HG03565 (cell line): ENCODE measurements at regions not wholly inside any gene's neighbourhood (a gene's known extent, or its start where the extent isn't known, plus 50 kb on each side); places are given as distances from the start of the nearest gene placed in this dataset.

Experiments
- ATAC-seq: cut with Tn5 transposase; IDR thresholded peaks from one replicate; pipeline ENCODE4 v1.9.1; 2021; ENCODE audit warnings: mild to moderate bottlenecking, moderate library complexity; ENCODE audit not compliant: unreplicated experiment

GRCh38 chr14:99094901-99095300 is 177.1 kb downstream of the BCL11B start:
- ATAC-seq, result no peak

- no peak for ATAC-seq
Measured at GRCh38 chr14:99095369-99095768, 176.6 kb downstream of the BCL11B start.

DNA sequence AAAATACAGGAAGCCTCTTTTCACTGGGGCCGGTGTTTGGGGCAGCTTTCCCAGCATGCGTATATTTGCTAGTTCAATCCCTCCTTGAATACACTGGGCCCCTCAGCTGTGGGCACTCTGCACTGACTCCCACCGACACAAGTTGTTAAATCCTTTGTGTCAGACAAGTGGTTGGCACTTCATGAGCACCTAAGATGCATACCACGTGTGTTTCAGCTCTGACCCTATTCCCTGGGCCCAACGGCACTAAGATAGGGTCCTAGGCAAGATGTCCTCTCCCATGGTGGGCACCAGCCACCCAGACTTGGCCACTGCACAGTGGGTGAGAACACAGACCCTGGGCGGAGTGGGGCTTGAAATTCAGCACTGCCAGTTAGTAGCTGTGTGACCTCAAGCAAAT is 173.8 kb downstream of the BCL11B start:
- ATAC-seq, result no peak

- ATAC-seq, result no peak
Measured at GRCh38 chr14:99099051-99099787, 172.8 kb downstream of the BCL11B start.

DNA sequence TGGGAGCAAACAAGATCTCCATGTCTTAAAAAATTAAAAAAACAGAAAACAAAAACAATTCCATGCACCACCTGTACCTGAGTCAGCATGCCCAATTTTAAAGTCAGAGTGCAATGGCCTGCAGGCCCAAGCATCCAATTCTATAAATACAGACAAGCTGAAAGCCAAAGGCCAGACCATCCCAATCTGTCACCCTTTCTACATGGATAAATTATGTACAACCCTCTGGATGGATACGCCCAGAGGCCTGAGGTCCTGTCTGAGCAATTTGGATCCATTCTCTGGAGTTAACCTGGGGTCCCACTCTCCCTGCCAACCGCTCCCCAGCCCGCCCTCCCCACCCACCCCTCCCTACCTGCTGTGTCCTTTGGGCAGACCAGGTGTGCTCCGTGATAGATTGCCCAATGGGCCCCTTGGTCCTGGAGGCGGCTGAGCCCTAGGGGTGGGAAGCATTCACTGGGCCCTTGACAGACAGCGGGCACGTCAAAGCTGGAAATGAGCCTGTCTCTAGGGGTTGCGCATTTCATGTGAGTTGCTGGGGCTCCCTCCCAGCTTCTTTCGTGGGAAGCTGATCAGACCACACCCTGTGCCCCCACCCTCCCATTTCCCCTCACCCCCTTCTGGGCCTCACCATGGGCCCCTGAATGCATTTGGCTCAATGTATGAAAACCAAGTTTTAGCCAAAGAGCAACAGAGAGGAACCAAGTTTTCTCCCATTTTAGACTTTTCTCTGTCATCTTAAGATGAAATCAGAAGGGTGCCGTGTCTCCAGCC is 171.3 kb downstream of the BCL11B start:
- no peak for ATAC-seq

GRCh38 chr14:99101855-99102461 is 170.0 kb downstream of the BCL11B start:
- no peak for ATAC-seq

DNA sequence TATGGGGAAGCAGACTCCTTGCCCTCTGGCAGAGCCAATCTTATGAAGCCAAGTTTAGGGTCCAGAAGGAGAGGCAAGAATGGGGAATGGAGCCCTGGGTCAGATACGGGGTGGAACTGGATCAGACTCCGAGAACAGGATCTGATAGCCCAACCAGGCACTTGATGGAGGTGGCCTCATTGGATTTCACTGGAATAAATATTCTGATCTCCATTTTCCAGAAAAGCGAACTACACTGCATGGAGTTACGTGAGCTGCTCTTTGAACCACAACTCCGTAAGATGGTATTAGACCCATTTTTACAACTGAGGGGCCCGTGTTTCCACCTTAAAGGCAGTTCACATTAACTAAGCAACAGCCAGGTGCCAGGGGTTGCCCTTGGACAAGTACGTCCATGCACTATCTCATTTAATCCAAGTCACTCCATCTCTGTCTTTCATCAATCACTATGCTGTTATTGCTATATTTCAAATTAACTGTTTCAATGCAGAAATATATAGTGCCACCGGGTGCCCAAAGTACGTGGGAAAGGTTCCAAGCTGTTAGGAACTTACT is 155.2 kb downstream of the BCL11B start:
- no peak for ATAC-seq

DNA sequence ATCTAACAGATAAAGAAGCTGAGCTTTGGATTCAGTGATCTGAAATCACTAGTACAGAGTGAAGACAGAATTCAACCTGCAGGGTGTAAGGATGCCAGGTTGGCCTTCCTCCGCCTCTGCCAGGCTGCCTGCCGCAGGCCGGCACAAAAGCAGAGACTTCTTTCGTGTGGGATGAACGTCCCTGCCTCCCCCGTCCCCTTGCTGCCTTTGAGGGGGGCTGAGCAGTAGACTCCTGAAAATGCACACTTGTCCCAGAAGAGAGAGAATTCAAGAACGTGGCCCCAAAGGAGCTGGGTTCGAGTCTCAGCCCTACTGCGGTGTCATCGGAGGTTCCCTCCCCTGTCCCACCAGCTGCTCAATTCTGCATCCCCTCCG is 154.3 kb downstream of the BCL11B start:
- no peak for ATAC-seq

GRCh38 chr14:99118046-99118721 is 153.8 kb downstream of the BCL11B start:
- no peak for ATAC-seq

DNA sequence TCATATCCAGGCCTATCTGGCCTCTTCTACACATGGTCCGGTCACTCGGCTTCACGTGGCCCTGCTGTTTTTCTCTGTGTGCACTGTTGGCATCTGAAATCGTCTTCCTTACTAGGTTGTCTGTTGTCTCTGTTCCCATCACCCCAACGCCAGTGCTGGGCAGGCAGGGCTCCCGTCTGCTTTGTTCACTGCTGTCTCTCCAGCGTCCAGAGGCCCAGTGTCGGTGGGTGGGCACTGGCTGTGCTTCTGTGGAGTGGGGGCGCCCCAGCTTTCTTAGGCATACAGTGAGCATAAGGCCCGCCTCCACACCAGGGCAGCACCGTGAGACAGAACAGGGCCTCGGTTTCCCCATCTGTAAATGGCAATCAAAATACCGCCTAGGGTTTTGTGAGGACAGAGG is 153.1 kb downstream of the BCL11B start:
- no peak for ATAC-seq
